ENCODE measurements at regions not wholly inside any gene's neighbourhood (a gene's known extent, or its start where the extent isn't known, plus 50 kb on each side); places are given as distances from the start of the nearest gene placed in this dataset.
"Not testable (repeated sequence)": the region's sequence is repeated elsewhere in the genome, so short reads cannot be mapped to it uniquely, and the experiment has no call there.

DNA sequence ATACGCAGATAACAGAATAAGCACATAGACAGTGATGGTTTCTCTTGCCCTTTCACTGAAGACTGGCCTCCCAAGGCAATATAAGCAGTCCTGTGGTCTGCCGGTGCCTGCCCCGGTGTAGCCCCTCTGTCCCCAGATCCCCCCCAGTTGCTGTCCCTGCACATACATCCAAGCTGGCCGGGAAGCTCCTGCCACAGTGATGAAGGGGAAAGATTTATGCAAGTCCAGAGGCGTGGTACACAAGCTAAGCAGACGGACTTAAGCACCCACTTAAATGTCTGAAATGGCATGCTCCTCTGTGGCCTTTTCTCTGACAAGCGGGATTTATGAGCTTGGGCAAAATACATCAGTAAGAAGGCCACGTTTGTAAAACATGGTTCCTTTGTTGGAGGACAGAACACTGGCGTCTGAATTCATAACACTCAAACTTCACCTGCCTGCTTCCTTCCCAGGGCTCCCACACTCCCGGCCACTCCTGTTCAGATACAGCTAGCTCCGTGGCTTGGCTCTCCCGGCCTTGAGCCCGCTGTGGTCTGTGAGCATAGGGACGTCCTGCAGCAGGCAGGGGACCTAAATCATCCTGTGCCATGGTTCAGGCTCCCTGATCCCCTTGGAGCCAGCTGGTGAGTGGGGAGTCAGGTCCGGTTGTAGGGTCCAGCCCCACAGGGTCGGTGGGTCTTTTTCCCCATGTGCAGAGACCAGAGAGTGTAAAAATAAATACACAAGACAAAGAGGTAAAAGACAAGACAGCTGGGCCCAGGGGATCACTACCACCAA, 61.7 kb upstream of the PPP2R2D start:
- DNase-seq (ENCODE audit: low read depth), result no peak

DNA sequence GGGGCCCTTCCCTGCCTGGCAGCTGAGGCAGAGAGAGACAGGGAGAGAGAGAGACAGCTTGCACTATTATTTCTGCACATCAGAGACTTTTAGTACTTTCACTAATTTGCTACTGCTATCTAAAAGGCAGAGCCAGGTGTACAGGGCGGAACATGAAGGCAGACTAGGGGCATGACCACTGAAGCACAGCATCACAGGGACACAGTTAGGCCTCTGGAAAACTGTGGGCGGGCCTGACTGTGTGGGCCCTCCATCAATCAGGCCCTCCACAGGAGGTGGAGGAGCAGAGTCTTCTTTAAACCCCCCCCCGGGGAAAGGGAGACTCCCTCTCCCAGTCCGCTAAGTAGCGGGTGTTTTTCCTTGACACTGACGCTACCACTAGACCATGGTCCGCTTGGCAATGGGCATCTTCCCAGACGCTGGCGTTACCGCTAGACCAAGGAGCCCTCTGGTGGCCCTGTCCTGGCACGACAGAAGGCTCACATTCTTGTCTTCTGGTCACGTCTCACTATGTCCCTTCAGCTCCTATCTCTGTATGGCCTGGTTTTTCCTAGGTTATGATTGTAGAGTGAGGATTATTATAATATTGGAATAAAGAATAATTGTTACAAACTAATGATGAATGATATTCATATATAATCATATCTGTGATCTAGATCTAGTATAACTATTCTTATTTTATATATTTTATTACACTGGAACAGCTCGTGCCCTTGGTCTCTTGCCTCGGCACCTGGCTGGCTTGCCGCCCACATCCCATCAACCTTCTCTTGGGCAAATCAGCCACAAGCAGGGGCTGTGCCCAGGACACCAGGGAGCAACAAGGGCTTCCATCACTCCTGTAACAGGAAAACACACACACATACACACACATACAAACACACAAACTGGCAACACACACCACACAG, 60.7 kb upstream of the PPP2R2D start:
- DNase-seq (ENCODE audit: low read depth), result not testable (repeated sequence)

DNA sequence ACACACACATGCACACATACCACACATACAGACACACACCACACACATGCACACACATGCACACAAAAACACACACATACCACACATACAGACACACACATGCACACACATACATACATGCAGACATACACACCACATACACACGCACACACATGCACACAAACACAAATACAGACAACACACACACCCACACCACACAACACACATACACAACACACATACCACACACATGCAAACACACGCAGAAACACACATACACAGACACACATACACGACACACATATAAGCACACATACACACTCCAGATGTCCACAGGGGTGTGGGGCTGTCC, 60.1 kb upstream of the PPP2R2D start:
- no peak for DNase-seq (ENCODE audit: low read depth)

DNA sequence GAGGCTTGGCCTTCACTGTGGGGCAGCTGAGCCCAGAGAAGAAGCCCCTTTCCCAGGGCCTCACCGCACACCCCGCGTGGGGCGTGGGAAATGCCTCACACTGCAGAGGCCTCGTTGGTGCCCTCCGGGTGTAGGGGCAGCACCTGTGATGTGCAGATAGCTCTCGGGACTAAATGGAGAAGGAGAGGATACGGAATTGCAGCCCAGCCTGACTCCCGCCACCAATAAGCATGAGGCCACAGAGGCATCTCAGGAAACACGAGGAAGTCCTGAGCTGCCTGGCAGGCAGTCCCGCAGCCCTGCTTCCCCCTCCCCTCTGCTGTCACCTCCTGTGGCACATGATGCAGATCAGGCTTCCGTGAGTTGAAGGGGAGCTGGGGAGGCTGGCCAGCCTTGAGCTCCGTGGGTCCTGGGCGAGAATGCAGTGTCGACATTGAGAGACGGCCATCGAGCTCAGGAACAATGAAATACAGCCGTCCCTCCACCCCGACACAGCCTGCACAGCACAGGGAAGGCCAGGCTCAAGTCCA, 59.6 kb upstream of the PPP2R2D start:
- no peak for DNase-seq (ENCODE audit: low read depth)

DNA sequence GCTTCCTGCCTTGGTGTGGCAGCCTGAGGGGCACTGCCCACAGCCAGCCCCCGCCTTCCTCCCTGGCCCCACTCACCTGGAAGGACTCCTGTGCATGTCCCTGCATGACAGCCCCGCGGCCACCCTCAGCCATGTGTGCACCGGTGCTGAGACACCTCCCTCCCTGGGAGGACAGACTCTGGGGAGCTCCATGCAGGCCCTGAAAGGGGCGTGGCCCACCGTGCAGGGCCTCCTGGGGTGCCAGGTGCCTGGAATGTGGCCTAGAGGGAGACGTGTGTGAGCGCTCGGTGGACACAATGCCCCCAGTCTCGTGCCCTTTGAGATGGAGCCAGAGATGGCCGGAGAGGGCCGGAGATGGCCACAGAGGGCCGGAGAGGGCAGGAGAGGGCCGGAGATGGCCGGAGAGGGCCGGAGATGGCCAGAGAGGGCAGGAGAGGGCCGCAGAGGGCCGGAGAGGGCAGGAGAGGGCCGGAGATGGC, 59.1 kb upstream of the PPP2R2D start:
- no peak for DNase-seq (ENCODE audit: low read depth)

DNA sequence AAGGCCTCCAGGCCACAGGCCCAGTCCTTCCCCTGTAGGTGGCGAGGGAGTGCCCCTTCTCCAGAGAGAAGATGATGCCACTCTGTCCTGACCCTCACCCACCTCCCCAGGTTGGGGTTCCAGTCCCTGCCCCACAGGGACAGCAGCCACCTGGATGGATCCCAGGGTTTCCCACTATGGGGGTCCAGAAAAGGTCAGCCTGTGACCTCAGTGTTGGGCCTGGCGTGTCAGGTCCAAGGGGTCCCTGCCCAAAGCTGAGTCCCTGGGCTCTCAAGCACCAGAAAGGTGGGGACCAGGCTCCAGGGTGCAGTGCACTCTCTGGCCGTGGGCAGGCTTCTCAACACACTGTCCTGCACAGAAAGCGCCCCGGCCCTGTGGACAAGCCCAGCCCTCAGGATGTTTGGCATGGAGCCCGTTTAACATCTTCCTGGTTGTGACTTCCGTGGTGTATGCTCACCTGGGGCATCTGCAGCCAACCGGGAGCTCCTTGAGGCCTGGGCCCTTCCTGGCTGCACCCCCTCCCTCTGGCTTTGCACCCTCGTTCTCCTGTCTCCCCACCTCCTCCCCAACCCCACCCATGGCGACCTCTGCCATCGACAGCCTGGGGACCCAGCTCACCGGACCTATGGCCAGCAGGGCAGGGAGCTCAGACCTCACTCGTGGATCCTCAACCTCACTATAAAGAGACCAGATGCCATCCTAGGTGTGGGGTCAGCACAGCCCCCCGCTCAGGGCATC, 58.3 kb upstream of the PPP2R2D start:
- no peak for DNase-seq (ENCODE audit: low read depth)

DNA sequence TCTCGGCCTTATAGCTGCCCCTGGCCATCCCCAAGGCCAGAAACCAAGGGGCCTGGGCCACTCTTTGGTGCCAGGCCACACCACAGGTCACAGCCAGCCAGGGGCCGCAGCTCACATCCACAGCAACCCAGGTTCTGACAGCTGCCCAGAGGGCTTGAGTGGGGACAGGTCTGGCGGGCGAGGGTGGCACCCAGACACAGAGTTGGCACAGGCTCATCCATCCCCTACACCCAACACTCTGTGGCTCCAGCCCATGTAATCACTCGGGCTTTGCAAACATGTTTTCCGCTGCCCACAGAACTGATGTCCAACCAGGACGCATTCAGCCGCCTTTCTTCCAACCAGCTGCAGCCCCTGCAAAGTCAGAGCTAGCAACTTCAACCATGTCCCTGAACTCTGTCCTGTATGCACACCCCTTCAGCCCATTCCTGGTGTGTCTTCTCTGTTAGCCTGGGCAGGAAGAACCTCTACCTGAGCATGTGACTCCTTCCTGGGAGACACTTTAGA, 57.7 kb upstream of the PPP2R2D start:
- no peak for DNase-seq (ENCODE audit: low read depth)

DNA sequence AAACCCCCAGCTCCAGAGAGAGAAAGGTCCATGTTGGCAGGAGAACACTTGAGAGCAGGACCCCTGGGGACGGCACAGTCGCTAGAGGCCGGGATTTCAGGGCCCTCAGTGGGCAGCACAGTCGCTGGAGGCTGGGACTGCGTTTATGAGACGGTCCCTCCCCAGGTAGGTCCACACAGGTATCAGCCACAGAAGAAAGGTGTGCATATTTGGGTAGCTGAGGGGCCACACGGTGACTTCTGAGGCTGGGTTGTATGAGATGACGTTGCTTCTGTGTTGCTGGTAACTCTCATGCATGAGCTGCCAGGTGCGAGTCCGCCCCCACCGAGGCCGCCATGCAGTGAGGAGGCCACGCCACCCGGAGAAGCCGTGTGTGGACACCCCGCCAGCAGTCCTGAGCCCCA, 56.9 kb upstream of the PPP2R2D start:
- no peak for DNase-seq (ENCODE audit: low read depth)

DNA sequence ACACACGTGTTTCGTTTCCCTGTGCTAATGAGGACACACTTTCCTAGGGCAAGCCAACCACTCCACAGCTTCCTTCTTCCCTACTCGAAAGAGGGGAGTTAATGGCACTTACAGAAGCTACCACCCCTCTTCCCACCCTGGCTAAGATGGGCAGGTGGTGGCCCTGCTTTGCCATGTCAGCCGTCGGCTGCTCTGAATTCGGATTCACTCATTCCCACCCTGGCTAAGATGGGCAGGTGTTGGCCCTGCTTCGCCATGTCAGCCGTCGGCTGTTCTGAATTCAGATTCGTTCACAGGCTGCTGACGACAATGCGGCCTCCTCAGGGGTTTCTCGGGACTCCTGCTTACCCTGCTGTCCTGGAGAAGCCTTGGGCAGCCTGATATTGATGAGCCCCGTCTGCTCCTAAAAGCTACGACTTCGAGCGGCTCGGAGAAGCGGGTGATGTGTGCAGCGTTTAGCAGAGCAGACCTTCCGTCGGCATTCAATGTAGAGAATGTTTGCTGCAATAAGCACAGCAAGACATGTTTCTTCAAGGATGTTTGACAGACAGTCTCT, 56.2 kb upstream of the PPP2R2D start:
- no peak for DNase-seq (ENCODE audit: low read depth)

DNA sequence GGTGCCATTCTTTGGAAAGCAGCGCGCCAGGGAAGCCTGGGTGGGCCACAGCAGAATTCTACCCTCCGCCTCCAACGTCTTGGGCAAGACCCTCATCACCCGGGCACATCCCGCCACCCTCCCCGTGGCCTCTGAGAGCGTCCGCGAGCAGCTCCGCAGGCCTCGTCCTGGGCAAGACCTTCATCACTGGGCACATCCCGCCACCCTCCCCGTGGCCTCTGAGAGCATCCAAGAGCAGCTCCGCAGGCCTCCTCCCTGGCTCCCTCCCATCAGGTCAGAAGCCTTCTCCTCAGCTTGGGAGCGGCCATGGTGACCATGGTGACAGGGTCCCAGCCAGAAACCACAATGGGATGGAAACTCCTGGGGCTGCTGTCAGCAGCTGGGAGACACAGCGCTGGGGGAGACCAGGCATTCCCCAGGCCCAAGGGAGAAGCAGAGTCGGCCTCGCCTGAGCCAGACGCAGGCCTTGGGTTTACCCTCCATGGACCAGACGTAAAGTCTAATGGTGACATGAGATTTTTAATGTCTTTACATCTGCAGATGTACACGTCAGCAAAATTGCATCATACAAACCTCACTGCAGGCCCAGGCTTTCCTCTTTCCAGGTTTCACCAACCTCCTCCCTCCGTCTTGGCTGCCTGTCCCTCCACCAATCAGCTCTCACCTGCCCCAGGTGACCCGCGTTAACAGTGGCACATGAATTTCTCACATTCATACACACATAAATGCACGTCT, 55.1 kb upstream of the PPP2R2D start:
- DNase-seq (ENCODE audit: low read depth), result no peak

DNA sequence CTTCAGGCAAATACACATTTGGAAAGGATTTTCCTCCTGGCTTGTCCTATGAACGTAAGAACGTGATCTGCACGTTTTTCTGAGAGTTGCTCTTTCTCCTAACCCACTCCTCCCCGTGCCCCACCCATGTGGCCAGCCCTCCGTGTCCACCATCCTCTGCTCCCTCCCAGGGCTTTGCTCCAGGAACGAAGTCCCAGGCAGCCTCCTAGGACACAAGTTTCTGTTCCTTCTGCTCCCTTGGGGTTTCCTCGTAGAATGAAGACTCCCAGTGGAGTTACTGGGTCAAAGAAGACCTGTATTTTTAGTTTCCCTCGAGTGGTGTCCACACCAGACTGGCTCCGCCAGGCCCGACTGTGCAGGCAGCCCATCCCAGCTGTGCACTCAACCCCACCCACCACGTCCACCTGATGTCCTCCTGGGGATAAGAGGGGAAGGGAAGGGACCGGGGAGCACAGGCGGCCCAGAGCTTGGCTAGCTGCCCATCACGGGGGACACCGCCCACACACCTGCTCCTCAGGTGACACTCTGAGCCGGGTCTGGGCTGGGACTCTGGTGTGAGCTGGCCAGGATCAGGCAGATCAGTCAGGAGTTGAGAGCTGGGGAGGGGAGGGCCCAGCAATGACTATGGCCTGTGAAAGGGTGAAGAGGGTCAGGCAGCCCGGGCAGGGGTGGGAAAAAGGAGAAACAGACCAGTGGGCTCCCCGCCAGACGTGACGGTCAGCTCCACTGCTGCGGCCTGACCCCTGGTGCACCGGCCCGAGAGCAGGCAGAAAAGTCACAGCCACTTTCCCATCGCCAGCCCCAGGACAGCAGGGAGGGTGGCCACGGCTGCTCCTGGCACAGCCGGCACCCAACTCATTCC, 54.3 kb upstream of the PPP2R2D start:
- no peak for DNase-seq (ENCODE audit: low read depth)

DNA sequence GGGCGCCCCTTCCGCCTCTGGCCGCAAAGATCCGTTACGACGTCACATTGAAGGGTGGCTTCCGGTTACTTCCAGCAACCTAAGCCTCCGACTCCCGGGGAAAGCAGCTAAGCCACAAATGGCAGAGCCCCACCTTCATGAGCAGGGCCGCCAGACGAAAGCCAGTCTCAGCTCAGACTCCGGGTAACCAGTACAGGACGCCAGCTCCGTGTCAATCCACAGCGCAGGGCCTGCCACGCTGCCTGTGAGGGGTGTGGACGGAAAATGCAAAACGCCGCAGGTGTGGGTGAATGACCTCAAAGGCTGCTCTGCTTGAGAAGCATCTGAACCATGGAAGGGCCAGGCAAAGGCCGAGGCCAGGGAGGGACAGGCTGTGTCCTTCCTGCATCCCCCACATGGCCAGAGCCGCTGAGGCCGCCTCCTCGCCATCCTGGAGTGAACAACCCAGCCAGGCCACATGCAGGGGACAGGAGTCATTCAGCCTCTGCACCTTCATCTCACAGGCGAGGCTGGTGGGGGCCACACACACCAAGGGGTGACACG, 53.5 kb upstream of the PPP2R2D start:
- no peak for DNase-seq (ENCODE audit: low read depth)

DNA sequence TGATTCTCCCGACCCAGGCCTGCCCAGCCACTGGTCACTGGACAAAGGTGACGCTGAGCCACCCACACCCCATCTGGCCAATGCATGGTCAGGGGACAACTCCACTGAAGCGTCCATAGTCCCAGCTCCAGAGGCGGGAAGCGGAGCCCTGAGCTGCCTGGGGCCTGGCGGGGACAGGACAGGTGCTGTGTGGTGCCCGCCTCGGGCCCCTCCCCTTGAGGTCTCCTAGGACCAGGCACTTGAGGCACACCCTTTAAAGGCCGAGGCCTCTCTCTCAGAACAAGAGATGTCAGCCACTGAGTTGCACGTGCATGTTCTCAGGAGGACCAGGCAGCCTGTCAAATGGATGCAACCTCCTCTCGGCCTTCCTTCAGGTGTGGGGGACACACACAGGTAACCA, 52.5 kb upstream of the PPP2R2D start:
- no peak for DNase-seq (ENCODE audit: low read depth)

DNA sequence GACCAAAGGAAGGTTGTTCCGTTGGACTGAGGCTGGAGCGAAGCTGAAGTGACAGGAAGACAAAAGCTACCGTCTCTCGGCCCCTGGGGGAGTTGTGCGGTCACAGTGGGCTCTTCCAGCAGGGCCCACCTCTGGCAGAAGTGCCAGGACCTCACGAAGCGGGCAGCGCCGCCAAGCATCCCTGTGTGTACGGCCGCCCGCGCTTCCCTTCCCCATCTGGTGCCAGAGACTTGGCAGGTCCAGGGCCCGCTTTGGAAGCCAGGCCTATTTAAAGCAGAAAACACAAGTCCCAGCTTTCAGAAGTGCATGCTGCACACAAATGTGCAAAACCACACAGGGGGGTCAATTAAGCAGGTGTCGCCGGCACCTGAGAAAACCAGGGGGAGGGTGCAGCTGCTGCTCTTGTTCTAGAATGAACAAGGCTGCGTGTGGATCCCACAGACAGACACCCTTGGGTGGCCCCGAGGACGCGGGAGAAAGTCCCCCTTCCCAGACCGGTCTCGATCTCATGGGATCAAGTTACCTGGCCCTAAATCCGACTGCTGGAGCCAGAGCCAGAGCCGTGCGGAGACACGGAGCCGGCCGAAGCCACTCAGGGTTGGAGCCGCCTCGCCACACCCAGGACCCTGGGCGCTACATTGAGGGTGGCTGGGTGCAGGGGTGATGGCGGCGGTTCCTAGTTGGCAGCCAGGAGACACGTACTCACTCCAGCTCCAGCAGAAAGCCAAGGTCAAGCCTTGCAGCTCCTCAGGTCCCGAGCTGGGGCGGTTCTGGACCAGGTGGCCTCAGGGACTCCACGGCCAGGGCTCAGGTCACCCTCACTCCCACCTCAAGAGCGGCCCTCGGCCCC, 51.8 kb upstream of the PPP2R2D start:
- DNase-seq (ENCODE audit: low read depth), result no peak

DNA sequence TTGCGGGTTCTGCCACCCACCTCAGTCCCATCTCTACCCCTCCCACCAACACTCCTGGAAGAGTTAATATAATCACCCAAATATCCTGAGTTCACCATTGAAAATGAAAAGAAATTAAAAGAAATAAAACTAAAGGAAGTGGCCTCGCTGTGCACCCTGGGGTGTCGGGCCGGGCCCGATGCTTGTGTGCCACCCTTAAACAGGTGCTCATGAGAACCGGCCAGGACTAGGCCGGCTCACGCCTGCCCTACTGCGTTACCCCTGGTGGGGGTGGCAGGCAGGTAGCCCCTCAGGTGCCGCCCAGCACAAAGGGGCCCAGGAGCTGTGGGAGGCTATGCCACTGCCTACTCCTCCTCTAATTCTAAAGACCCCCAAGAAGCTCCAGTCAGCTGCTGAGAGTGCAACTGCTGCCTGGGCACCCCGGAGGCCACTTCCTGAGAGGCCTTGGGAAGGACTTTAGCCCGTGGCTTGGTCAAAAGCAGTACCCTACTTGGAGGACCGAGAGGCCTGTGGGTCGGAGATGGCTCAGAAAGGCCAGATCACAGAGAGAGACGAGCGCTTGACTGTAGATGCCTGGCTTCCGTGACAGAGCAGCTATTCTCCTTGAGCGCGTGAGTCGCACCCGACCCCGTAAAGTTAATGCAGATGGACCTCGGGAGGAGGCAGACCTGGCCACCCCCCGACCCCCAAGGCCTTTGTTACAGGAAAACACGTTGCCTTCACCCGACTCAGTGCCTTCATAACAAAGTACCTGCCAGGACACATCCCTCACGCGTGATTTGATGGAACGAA, 51.0 kb upstream of the PPP2R2D start:
- no peak for DNase-seq (ENCODE audit: low read depth)

DNA sequence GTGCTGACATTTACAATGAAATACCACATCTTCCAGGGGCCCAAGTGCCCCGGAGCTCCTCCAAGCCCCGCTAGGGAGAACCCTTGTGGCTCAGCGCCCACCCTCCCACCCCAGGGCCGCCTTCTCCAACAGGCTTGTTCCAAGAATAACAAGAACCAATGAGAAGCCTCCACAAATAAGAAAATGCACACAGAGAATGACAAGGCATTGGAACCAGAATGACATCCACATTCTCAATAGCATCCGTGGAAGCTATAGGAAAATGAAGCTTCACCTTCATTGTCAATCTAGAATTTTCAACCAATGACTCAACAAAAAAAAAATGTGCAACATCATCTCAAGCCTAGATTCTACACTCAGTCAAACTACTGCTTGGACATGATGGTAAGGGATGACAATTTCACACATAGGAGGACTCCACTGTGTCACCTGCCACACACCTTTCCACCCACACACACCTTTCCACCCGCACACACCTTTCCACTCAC, 50.4 kb upstream of the PPP2R2D start:
- DNase-seq (ENCODE audit: low read depth), result no peak

Measured in non-pigmented ciliary epithelial cell (primary cell).